SW480 (cell line): ENCODE measurements at regions not wholly inside any gene's neighbourhood (a gene's known extent, or its start where the extent isn't known, plus 50 kb on each side); places are given as distances from the start of the nearest gene placed in this dataset.
A peak's percentile ranks its signal among the peaks of the same experiment; 100 is the strongest.
"Not testable (repeated sequence)": the region's sequence is repeated elsewhere in the genome, so short reads cannot be mapped to it uniquely, and the experiment has no call there.

Experiments
- DNase-seq: peaks from one replicate; pipeline ENCODE4 v3.0.0-alpha.2; 2016; ENCODE audit warnings: low spot score

DNA sequence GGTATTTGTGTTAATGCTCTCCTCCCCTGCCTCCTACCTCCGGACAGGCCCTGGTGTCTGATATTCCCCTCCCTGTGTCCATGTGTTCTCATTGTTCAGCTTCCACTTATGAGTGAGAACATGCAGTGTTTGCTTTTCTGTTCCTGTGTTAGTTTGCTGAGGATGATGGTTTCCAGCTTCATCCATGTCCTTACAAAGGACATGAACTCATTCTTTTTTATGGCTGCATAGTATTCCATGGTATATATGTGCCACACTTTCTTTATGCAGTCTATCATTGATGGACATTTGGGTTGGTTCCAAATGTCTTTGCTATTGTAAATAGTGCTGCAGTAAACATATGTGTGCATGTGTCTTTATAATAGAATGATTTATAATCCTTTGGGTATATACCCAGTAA is 105.2 kb upstream of the SNX2 start:
- DNase-seq: not testable (repeated sequence)

- DNase-seq: no peak
Observed at GRCh38 chr5:122673343-122673742, 101.5 kb upstream of the SNX2 start.

DNA sequence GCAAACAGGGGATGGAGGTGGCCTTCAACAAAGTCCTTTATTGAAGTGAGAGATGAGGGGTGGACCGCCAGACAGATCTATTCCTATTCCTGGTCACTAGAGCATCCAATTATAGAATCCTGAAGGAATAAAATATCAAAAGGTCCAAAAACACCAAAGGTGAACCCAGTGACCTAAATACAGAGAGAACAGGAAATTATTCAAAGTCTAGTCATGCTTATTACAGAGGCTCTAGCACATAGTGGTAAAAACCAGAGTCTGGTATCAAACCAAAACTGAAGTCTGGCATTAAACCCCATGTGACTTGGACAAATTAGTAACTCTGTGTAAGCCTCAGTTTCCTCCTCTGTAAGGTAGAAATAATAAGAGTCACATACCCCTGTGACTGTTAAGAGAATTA is 100.5 kb upstream of the SNX2 start:
- DNase-seq: no peak

- DNase-seq: no peak
Observed at GRCh38 chr5:122680623-122681350, 94.1 kb upstream of the SNX2 start.

DNA sequence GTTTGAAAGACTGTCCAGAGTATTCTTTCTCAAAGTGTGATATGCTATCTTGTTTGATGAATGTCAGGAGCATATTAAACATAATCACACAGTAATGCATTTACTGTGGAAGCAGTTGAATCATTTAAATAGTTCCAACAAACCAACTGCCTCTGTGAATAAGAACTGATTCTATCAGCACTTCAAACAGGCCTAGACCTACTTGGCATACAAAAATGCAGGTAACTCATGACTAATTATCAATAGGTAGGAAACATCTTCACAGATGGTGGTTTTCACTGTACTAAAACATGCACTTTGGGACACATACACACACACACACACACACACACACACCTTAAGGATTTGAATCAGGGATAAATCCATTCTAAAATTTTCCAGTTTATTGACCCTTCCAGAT is 91.2 kb upstream of the SNX2 start:
- no peak for DNase-seq

- DNase-seq: no peak
Observed at GRCh38 chr5:122690266-122690665, 84.6 kb upstream of the SNX2 start.

- no peak for DNase-seq
Observed at GRCh38 chr5:122691931-122692330, 82.9 kb upstream of the SNX2 start.

DNA sequence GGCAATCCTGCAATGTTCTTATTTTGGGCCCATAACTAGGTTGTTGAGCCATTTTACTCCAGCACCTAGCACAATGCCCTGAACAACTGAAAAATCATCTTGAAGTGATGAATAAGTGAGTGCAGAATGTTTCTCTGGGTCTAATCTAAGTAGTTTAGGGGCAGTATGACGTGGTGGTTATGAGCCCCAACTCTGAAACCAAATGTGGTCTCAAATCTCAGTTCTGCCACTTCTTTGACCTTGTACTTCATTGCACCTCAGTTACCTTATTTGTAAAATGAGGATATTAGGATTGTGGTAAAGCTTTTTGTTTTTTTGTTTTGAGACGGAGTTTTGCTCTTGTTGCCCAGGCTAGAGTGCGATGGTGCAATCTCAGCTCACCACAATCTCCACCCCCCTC is 80.9 kb upstream of the SNX2 start:
- no peak for DNase-seq

- no peak for DNase-seq
Observed at GRCh38 chr5:122694884-122695283, 80.0 kb upstream of the SNX2 start.

DNA sequence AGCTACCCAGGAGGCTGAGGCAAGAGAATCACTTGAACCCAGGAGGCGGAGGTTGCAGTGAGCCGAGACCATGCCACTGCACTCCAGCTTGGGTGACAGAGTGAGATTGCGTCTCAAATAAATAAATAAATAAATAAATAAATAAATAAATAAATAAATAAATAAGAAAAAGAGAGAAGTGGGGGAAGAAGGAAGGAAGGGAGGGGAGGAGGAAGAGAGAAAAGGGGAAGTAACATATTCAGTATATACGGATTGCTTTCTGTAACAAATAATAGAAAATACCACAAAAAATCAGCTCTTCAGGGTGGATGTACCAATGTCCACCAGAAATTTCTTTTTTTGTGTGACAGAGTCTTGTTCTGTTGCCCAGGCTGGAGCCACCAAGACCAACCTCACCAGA is 78.1 kb upstream of the SNX2 start:
- DNase-seq: not testable (repeated sequence)

- DNase-seq: no peak
Observed at GRCh38 chr5:122697191-122697590, 77.7 kb upstream of the SNX2 start.

GRCh38 chr5:122699201-122699600 is 75.7 kb upstream of the SNX2 start:
- no peak for DNase-seq

DNA sequence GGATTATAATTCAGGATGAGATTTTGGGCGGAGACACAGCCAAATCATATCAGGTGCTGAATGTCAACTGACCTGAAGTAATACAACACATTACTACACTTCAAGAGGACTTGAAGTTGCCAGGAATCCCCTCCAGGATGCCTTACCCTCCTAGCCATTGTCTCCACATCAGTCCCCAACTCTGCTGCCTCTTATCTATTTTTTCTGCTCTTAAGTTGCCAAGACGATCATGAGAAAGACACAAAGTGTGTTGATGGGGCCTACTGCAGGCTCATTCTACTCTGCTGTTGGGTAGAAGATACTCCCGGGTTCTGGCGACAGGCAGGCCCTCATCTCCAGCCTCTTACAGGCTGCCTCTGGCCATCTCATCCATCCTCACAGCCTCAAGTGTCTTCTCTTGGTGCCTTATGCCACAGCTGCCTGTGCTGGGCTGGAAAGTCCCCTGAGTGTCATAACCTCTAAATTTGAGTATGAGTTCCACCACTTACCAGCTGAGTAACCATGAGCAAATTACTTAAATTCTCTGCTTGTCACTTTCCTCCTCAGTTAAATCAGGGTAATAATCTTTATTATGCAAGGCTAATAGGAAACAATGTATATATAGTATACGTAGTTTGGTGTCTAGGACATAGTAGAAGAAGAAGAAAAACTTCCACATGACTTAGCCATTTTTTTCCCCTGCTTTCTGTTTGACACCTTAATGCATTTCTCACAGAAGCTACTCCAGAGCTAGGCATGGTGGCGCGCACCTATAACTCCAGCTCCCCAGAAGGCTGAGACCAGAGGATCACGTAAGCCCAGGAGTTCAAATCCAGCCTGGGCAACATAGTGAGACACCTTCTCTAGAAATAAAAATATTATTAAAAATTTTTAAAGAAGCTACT is 73.0 kb upstream of the SNX2 start:
- no peak for DNase-seq

GRCh38 chr5:122702524-122702875 is 72.4 kb upstream of the SNX2 start:
- no peak for DNase-seq

DNA sequence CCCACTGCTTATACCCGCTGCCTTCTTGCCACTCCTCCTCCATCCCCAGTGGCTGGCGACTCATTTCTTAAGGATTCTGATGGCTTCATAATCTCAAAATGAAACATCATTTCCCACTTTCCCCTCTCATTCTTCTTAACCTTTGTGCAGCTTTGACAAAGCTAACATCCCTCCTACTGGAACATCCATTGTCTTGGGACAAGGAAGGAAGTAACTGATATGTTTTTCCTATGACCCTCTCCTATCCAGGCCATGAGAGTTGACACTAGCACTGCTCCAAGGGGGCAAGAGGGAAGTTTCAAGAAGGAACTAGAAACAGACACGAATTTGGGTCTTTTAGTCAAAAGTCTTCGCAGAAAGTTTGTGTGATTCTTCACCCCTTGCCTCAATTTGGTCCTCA is 71.7 kb upstream of the SNX2 start:
- no peak for DNase-seq

GRCh38 chr5:122704247-122705036 is 70.4 kb upstream of the SNX2 start:
- DNase-seq: peak; percentile 64

DNA sequence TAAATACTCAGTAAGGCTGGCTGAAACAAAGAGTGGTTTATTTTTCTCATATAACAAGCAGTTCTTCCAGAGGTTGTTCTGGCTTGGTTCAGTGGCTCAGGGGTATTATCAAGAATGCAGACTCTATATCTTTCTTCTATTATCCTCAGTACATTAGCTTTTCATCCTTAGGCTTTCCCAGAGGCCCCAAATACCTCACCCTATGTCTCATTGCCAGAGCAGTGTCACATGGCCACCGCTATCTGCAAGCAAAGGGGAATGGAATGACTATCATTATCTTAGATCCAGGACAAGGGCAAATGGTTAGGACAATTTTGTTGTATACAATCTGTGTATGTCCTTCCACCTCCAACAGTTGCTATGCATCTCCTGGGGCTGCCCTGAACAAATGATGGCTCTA is 69.0 kb upstream of the SNX2 start:
- no peak for DNase-seq

- no peak for DNase-seq
Observed at GRCh38 chr5:122707796-122708195, 67.1 kb upstream of the SNX2 start.

- DNase-seq: no peak
Observed at GRCh38 chr5:122713041-122713440, 61.8 kb upstream of the SNX2 start.

GRCh38 chr5:122715095-122715494 is 59.8 kb upstream of the SNX2 start:
- DNase-seq: no peak

DNA sequence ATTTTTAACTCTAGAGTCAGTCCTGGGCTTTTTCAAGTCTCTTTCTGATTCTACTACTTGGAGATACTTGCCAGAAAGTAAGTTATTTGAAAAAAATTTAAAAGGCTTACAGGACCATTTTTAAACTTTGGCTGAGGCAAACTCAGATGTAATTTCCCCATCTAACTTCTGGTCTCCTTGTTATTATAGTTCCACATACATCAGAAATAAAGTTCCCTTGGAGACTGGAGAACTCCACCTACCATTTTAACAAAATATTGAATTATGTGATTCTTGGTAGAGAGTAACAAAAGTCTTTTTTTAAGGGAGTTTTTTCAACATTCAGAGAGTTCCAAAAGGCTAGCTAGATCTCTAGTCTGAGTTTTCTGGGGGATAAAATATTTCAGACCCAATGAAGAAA is 56.3 kb upstream of the SNX2 start:
- DNase-seq: no peak

GRCh38 chr5:122719991-122720746 is 54.7 kb upstream of the SNX2 start:
- no peak for DNase-seq
